Activated naive CD4-positive, alpha-beta T cell treated with anti-CD3 and anti-CD28 coated beads, Interleukin-2, amount 50 U/mL, for 72 hours (primary cell): ENCODE measurements at regions not wholly inside any gene's neighbourhood (a gene's known extent, or its start where the extent isn't known, plus 50 kb on each side); places are given as distances from the start of the nearest gene placed in this dataset.
"Not testable (repeated sequence)": the region's sequence is repeated elsewhere in the genome, so short reads cannot be mapped to it uniquely, and the experiment has no call there.

Experiments used
- ATAC-seq, 2 donors: fragments of 150-1000 bp; cut with Tn5 transposase; 2 replicates each; pipeline ENCODE4 v1.10.0; 2021; ENCODE audit warnings: mild to moderate bottlenecking in 2 of 2, moderate library complexity in 2 of 2
- DNase-seq, 2 donors: peaks; one replicate each; pipeline ENCODE4 v3.0.0; 2021 to 2022; ENCODE audit warnings: low spot score in 2 of 2
- H3K27ac Mint-ChIP-seq, 2 donors: one replicate each; pipeline ENCODE4 v1.8.0; 2022; ENCODE audit warnings: mild to moderate bottlenecking in 2 of 2, mixed read lengths in 2 of 2
- H3K36me3 Mint-ChIP-seq, 2 donors: one replicate each; pipeline ENCODE4 v1.8.0; 2022; ENCODE audit warnings: mixed read lengths in 2 of 2
- H3K9me3 Mint-ChIP-seq, 2 donors: one replicate each; pipeline ENCODE4 v1.8.0; 2022; ENCODE audit warnings: mixed read lengths in 2 of 2

DNA sequence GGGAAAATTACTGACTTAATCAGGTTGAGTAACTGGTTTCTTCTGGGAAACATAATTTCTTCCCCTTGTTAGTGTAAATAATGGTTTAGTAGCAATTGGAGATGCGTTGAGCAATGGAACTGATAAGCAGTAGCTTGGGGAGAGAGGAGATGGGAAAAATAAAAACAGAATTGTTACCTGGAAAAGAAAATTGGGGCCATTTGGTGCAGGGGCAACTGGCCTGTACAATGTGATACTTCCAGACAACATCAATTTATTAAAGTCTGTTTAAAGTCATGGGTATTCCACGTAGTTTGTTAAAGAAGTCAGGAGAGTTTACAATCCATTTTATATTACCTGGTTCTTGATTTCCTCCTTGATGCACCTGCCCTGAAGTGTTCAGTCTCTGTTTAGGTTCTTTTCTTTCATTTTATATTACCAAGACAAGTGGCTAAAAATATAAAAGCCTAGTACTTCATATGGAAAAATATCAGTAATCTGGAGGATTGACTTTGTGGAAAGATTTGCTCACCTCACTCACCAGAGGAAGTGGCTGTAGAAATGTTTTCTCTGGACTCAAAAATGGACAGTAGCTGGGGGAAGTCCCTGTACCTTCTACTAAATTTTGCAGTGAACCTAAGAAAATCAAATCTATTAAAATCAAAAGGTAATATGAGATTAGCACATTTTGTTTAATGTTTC, 161.0 kb downstream of the DDX1 start:
- no peak for ATAC-seq
- H3K27ac Mint-ChIP-seq: no peak overlapping the region
- no peaks in the 10 kb centered on the region for H3K9me3 Mint-ChIP-seq
- no peaks in the 10 kb centered on the region for H3K36me3 Mint-ChIP-seq
- DNase-seq: no peak

DNA sequence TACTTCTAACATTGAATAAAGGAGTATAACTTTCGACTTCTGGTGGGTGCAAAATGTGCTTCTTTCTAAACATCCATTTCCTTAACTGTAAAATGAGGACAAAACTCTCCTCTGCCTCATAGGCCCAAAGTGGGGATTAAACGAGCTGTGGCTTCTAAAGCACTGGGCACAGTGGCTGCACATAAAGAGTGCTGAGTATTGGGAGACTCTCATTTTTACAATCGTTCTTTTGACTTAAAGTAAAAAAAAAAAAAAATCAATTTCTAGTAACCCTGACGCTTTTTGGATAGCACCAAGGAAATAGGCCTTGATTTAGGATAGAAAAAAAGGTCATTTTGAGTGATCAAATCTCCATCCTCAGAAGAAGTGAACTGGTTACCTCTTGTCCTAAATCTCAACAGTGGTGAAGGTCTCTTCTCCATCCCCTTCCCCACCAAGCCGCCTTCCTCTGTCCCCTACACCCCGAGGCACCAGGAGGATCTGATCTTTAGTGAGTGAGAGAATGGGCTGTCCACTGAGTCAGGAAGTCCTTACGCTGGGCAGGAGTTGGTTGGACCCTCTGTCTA, 161.6 kb downstream of the DDX1 start:
- no peaks in the 10 kb centered on the region for H3K9me3 Mint-ChIP-seq
- H3K36me3 Mint-ChIP-seq: no peaks in the 10 kb centered on the region
- DNase-seq (no peak), ATAC-seq (no peak)
- H3K27ac Mint-ChIP-seq: no peak overlapping the region

DNA sequence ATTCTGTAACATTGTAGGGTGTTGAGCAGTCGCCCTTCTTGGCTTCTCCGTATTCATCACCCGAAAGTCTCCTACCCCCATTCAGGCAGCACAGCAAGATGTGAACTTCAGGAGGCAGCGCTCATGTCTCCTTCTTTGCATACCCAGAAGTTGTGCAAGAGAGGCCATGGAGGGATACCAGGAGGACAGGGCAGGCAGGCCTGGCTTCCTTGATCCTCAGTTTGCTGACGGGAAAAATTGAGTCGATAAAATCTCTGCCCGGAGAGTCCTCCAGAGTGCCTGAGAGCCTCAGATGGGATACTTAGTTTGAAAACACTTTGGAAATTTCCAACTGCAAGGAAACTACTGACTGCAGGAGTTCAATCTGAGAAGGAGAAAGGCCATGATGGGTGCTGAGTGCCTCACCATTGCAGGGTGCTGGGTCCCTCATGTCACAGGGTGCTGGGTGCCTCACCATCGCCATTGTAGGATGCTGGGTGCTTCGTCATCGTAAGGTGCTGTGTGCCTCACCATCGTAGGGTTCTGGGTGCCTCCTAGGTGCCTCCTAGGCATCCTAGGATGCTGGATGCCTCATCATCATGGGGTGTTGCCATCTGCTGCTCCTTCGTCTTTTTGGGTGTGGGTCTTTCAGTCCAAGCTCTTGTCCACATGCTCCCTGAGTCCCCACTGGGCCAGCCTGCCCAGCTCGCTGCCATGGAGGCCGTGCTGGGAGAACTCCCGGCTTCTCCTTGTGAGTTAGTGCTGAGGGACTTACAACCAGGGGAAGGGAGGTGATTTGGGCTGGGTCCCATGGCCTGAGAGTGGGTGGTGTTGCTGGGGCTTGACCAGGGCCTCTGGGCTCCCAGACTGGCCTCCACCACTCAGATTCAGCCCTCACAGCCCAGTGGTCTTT, 162.4 kb downstream of the DDX1 start:
- Mint-ChIP-seq H3K36me3 (no peaks in the 10 kb centered on the region), H3K27ac (no peak overlapping the region), H3K9me3 (no peaks in the 10 kb centered on the region)
- ATAC-seq (no peak), DNase-seq (no peak)

DNA sequence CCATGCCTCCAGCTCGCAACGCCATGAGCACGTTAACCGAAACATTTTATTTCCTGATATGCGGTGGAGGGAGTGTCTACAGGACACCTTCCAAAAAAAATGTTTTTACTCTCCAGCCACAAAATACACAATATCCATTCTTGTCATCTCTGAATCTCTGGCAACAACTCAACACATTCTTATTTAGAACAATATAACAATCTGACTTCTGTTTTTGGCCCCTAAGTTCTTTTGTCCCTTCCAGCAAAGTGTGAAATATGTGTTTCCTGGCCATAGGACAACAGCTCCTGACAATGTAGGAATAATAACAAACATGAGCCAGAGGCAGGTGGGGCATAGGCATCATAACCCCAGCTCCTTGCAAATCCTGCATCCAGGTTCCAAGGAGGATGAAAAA, 163.0 kb downstream of the DDX1 start:
- Mint-ChIP-seq H3K27ac (no peak overlapping the region), H3K36me3 (no peaks in the 10 kb centered on the region), H3K9me3 (no peaks in the 10 kb centered on the region)
- DNase-seq: no peak
- ATAC-seq: no peak

DNA sequence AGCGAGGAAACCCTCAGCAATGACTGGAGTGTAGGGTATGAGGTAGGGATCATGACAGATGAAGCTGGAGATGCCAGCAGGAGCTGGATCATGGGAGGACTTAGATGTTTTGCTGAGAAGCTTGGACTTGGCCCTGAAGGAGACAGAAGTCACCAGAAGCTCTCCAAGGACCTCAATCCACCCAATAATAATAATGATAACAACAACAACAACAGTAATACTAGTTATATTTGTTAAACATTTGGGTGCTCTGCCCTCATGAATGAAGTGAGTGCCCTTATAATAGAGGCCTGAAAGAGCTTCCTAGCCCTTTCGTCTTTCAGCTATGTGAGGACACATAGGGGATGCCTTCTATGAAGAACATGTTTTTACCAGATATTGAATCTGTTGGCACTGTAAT, 163.9 kb downstream of the DDX1 start:
- Mint-ChIP-seq H3K27ac (no peak overlapping the region), H3K9me3 (no peaks in the 10 kb centered on the region), H3K36me3 (no peaks in the 10 kb centered on the region)
- ATAC-seq (no peak), DNase-seq (no peak)

DNA sequence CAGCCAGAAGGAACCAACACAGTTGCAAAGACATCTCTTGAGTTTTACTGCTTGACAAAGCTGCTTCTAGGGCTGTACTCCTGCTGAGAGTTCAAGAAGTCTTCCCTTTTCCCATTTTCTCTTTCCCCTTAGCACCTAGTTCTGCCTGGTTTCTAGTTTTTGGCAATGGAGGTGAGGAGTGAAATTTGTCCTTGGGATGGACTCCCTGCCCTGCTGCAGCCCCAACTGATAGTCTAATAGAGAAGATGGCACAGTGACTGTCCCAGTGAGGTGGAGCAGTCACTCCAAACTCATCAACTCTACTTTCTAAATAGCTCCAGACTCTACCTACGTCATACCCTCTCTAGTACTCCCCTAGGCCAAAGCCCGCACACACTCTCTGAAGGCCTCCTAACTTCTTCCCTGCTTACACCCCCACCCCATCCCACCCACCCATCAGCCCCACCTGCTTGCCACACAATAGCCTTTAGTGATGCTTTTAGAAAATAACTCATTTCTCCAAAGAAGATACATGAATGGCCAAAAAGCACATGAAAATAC, 164.4 kb downstream of the DDX1 start:
- no peak for ATAC-seq

DNA sequence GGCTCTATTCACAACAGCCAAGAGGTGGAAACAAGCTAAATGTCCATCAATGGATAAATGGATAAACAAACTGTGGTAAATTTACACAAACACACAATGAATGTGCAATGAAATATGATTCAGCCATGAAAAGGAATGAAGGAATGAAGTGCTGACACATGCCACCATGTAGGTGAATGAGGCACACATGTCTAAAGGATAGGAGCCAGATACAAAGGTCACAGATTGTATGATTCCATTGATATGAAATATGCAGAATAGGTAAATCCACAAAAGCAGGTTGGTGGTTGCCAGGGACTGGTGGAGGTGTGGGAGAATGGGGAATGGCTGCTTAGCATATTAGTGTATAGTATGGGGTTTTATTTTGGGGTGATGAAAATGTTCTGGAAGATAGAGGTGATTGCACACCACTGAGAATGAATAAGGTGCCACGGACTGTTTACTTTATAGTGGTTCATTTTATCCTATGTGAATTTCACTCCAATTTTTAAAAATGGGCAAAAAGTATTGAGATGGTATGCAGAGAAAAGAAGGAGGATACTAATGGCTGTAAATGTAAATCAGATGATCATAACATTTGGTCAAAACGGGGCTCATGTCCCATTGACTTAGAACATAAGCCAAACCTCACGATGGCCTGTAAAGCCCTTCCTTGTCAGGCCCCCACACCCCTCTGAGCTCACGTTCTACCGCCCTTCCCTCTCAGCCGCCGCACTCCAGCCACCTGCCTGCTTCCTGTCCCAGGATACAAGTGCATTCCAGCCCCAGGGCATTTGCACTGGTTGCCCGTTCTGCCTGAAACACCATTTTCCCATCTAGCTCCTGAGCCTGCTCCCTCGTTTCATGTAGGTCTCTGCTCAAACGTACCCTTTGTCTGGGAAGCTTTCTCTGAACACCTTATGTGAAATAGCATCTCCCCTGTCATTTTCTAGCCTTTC, 165.5 kb downstream of the DDX1 start:
- Mint-ChIP-seq H3K27ac (no peak overlapping the region), H3K9me3 (no peaks in the 10 kb centered on the region), H3K36me3 (no peaks in the 10 kb centered on the region)
- no peak for DNase-seq
- ATAC-seq: no peak

More for the DNA sequence above, 164.4 kb downstream of the DDX1 start:
- Mint-ChIP-seq H3K36me3 (no peaks in the 10 kb centered on the region), H3K27ac (no peak overlapping the region), H3K9me3 (no peaks in the 10 kb centered on the region)
- no peak for DNase-seq

DNA sequence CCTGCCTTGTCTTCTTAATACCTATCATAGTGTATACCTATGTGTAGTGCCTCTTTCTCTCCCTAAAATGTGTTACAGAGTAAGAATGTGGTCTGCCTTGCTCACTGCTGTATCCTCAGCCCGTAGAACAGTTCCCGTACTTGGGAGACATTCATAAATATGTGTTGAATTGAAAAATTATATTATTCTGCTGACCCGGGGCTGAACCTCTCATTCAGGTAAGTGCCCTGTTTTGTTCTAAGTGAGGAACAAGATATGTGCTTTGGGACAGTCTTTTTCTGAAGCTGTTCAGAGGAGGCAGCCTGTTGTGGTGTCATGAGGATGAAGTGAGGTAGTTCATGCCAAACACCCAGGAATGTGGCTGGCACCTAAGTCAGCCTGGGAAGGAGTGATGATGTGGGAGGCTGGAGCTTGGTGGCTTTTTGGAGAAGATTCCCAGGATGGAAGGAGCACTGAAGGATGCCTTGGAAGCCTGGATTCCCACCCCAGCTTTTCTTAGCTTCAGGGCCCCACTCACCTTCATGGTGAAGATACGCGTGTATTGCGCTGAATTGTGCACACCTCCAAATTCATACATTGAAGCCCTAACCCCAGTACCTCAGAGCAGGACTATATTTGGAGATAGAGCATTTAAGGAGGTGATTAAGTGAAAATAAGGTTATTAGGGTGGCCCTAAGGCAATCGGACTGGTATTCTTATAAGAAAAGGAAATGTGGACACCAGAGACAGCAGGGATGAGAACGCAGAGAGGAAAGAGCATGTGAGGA, 166.3 kb downstream of the DDX1 start:
- ATAC-seq (no peak), DNase-seq (no peak)
- Mint-ChIP-seq H3K9me3 (no peaks in the 10 kb centered on the region), H3K36me3 (no peaks in the 10 kb centered on the region), H3K27ac (no peak overlapping the region)

DNA sequence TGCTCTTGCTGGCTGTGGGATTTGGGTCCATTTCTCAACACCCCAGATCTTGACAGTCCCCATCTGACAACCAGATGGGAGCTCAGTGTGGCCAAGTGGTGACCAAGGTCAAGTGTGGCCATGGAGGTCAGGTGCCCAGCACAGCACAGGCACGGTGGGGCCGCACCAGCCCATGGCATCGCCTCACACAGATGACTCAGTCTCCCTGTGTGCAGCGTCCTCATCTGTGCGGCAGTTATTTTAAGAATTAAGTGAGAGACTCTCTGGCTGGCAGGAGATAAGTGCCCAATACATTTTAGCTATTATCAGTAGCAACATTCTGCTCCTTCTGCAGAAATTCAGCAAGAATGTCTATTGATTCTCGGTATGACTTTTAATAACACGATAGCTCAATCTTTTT, 167.2 kb downstream of the DDX1 start:
- no peak for ATAC-seq

DNA sequence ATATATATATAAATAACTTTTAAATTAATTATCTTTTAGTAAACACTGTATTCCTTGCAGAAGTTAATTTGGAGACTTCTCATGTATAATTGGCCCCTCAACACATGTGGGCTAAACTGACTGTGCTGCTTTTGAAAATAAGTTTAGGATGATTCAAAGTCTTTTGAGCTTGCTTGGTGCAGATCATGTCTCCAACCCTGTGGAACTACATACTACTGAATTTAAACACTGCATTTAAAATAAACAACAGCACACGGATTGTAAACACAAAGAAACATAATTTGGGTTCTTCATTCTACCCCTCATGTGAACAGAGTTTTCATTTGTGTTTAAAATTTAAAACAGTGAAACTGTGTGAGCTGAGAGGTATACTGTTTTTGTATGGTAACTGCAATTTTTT, 167.7 kb downstream of the DDX1 start:
- ATAC-seq (no peak), DNase-seq (no peak)
- Mint-ChIP-seq H3K9me3 (no peaks in the 10 kb centered on the region), H3K36me3 (no peaks in the 10 kb centered on the region), H3K27ac (no peak overlapping the region)

More for the DNA sequence above, 167.2 kb downstream of the DDX1 start:
- Mint-ChIP-seq H3K27ac (no peak overlapping the region), H3K9me3 (no peaks in the 10 kb centered on the region), H3K36me3 (no peaks in the 10 kb centered on the region)
- no peak for DNase-seq

DNA sequence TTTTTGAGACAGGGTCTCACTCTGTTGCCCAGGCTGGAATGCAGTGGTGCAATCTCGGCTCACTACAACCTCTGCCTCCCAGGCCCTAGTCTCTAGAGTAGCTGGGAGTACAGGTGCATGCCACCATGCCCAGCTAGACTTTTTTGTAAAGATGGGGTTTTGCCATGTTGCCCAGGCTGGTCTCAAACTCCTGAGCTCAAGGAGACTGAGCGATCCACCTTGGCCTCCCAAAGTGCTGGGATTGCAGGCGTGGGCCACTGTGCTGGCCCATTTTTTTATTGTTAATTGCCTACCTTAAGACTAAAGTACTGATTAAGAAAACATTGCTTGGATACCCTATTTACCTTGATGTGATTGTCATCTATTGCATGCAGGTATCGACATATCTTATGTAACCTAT, 168.1 kb downstream of the DDX1 start:
- not testable (repeated sequence) for DNase-seq, H3K9me3 Mint-ChIP-seq, H3K27ac Mint-ChIP-seq, ATAC-seq, H3K36me3 Mint-ChIP-seq

DNA sequence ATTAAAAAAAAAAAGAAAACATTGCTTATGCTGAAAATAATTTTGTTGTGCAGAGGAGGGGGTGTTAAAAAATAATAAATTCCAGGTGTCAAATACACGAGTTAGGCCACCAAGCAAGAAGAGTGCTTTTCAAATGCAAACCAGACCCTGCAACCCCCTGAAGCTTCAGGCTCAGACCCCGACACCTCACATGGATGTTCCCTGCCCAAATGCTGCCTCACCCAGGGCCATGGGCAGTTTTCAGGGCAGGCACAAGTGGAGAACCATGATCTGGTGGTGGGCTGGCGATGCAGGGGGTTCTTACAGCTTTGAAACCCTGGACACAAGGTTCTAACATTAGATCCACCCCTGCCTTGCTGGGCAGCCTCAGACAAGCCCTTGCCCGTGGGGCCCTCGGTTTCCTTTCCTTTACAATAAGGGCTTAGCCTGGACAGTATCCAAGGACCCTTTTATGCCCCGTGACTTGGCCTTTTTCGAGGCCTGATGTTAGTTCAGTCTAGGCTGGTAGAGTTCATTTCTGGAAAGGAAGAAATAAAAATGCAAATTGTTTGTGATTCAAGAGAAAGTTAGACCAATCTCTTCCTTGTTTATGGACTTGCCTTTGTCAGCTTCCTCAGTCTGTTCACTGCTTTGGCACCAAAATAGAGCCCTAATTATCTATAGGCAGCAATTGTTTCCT, 168.7 kb downstream of the DDX1 start:
- ATAC-seq (no peak), DNase-seq (no peak)
- Mint-ChIP-seq H3K27ac (no peak overlapping the region), H3K9me3 (no peaks in the 10 kb centered on the region), H3K36me3 (no peaks in the 10 kb centered on the region)

DNA sequence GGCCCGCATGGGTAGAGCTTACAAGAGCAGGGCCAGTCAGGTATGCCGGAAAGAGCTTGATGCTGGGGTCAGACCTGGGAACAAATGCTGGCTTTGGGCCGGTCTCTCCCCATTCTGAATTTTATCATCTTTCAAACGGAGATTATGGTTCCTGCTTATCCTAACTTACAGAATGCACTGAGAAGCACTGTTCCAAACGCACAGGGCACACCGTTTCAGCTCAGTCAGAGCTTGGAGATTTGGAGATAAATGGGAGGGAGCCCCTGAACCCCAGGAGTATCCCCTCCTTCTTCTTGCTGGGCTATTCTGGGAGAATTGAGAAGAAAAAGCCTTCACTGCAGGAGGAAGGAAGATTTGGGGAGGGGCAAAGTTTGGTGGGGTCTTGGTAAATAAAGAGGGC, 169.4 kb downstream of the DDX1 start:
- no peaks in the 10 kb centered on the region for H3K36me3 Mint-ChIP-seq
- DNase-seq (no peak), ATAC-seq (no peak)
- H3K27ac Mint-ChIP-seq: no peak overlapping the region
- H3K9me3 Mint-ChIP-seq: no peaks in the 10 kb centered on the region

DNA sequence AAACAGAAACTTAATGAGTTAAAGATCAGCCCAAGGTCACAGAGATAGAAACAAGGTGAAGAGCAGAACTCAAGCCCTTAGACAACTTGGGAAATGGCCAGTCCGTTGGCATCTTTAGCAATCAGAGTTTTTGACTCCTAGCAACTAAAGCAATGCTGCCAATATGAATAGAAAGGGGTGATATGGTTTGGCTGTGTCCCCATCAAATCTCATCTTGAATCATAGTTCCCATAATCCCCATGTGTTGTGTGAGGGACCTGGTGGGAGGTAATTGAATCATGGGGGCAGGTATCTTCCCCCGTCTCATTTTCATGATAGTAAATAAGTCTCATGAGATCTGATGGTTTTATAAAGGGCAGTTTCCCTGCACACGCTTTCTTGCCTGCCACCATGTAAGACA, 170.2 kb downstream of the DDX1 start:
- DNase-seq (no peak), ATAC-seq (no peak)
- no peaks in the 10 kb centered on the region for H3K9me3 Mint-ChIP-seq
- no peak overlapping the region for H3K27ac Mint-ChIP-seq
- no peaks in the 10 kb centered on the region for H3K36me3 Mint-ChIP-seq

DNA sequence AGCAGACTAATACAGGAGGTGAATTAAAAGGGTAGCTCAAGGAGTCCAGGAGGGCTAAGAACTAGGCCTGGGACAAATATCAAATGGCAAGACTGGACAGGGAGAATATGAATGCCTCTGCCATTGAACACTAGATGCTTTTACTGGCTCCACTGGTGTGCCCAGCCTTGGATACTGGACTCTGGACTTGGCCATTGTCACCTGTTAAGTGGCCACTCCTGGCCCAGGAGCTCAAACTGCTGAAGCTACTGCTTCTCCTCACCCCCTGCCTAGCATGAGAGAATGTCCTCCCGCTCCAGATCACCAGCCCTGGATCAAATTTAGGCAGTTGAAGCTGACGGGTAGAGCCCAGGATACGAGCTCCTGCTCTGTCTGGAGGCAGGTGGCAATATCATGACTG, 170.8 kb downstream of the DDX1 start:
- Mint-ChIP-seq H3K27ac (no peak overlapping the region), H3K9me3 (no peaks in the 10 kb centered on the region), H3K36me3 (no peaks in the 10 kb centered on the region)
- ATAC-seq (no peak), DNase-seq (no peak)
